ENCODE measurements at regions not wholly inside any gene's neighbourhood (a gene's known extent, or its start where the extent isn't known, plus 50 kb on each side); places are given as distances from the start of the nearest gene placed in this dataset.

- no peak for DNase-seq
Measured at GRCh38 chr2:43104763-43105162, 121.6 kb downstream of the ZFP36L2 start.

- DNase-seq, result no peak
Measured at GRCh38 chr2:43104106-43104505, 122.3 kb downstream of the ZFP36L2 start.

GRCh38 chr2:43103093-43103404, 123.4 kb downstream of the ZFP36L2 start:
- DNase-seq, result no peak

DNA sequence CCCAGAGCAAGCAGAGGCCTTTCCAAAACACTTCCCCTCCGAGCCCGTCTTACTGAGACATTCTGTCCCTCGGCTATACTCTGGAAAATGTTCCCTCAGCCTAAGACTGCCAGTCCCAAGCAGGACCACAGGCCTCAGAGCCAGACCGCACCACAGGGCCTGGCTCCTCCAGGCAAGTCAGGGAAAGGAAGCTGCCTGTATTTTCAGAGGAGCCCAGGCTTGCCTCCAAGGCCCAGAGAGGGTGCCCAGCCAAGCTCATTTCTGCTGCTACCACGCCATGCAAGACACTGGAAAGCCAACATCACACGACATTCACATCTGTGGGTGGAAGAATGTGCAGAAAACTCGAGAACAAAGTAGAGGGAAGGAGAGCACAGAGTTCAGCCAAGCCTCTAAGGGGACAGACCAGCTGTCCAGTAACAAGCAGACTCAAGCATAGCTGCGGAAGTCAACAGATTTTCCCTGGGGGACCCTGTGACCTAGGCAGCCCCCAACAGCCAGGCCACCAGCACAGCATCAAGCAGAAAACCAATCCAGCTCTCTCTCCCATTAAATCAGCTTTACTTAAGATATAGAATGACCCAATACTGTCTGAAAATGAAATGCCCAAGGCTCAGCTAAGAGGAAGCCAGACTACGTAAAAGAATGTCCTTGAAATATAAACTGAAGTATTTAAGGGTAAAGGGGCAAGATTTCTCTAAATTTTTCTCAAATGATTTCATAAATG, 123.9 kb downstream of the ZFP36L2 start:
- DNase-seq, result no peak

GRCh38 chr2:43101751-43102150, 124.7 kb downstream of the ZFP36L2 start:
- DNase-seq, result no peak

- no peak for DNase-seq
Measured at GRCh38 chr2:43100883-43101662, 125.3 kb downstream of the ZFP36L2 start.

DNA sequence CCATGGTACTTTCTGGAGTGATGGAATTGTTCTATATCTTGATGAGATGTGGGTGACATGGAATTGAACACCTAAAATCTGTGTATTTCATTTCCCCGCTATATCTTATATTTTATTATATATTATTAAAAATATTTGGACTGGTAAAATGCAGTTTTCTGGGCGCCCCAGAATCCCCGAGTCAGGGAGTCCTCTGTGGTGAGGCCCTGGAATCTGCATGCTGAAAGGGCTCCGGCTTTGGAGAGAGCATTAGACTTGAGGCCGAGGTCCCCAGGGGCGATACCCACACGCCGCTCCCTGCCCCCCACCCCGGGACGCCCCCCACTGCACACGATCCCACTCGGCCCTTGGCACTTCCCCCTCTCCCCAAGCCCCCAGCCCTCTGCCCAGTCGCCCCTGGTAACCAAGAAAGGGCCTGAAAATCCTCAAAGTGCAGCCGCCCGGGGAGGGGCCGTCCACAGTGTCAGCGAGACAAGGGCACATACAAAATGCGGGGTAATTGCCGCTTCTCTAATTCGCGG, 126.0 kb downstream of the ZFP36L2 start:
- no peak for DNase-seq

DNA sequence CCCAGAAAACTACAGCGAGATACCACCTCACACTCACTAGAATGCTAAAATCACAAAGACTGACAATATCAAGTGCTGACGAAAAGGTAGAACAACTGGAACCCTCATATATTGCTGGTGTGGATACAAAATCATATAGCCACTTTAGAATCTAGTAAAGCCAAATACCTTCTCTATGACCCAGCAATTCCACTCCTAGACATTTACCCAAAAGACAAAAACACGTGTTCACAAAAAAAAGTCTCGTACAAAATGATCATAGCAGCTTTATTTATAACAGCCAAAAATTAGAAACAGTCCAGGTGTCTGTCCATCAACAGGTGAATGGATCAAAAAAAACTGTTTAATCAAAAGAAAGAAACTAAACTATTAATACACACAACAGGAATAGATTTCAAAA, 126.6 kb downstream of the ZFP36L2 start:
- DNase-seq, result no peak

DNA sequence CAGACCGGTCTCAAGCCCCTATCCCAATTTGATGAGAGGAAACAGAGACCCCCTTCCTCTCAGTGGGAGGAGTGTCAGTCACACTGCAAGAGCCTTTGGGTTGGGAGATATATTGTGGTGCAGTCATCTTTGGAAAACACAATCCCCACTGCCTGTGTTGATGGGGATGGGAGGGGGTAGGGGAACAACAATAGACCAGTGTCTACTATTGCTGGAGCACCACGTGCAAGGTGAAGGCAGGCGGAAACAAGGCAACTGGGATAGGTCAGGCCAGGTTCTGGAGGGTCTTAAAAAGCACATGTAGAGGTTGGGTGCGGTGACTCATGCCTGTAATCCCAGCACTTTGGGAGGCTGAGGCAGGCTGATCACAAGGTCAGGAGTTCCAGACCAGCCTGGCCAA, 127.9 kb downstream of the ZFP36L2 start:
- DNase-seq, result no peak

DNA sequence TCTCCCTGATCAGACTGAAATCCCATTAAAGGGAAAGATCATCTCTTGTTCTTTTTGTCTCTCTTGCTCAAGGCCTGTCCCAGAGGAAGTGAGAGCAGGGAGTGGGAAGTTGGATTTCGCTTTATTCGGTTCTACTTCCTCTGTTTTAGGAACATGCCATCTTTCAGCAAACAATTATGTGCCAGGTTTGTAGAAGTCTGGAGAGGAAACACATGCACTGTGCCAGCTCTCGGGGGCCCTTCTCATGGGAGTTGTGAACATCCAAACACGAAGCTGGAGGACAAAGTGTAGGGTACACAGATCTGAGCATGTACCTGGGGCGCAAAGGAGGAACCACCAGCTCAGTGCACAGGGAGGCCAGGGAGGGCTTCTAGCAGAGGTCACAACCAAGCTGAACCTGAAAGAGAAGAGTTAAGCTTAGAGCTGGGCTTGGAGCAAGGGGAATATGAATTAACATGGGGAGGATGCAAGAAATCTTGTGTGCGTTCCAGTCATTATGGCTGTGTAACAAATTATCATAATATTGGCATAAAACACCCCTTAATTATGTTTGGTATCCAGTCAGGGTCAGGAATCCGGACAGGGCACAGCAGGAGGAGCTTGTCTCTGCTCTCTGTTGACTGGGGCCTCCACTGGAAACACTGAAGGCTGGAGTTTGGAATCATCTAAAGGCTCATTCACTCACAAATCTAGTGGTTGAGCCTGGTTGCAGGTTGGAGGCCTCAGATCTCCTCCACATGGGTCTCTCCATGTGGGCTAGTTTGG, 128.6 kb downstream of the ZFP36L2 start:
- DNase-seq, result no peak

- no peak for DNase-seq
Measured at GRCh38 chr2:43095533-43096295, 130.7 kb downstream of the ZFP36L2 start.

DNA sequence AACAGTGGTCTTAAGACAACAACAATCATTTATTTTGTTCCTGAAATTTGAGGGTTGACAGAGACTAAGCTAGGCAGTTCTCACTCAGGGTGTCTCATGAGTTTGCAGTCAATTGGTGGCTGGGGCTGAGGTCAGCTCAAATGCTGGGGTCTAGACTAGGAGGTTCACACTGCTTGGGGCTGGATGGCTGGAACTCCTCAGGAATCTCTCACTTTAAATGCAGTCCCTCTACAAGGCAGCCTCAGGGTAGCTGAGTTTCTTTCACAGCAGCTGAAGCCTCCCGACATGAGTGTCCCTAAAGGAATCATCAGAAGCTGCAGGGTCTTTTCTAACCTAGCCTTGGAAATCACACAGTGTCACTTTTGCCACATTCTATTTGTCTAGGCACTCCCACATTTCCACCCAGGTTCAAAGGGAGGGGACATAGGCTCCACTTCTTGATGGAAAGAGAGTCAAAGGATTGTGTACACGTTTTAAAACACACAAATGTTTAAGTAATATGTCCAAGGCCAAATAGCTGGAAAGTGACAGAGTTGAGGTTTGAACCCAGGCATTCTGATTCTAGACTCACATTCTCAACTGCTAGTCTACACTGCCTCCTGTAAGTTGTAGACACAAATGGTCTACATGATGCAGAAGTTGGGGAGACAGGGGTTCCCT, 133.8 kb downstream of the ZFP36L2 start:
- DNase-seq, result no peak

DNA sequence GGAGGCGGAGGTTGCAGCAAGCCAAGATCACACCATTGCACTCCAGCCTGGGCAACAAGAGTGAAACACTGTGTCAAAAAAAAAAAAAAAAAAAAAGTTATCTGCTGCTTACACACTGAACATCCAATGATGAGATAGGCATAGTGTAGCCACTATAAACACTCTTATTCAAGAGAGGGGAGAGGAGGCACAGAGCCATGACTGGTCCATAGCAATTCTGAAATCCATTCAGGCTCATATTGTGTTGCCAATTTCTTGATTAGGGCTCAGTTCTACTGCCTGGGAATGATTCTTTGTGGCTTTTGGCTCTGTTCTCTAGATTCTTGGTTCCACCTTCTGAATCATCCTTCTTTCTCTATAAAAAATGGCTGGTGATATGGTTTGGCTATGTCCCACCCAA, 136.1 kb downstream of the ZFP36L2 start:
- no peak for DNase-seq

DNA sequence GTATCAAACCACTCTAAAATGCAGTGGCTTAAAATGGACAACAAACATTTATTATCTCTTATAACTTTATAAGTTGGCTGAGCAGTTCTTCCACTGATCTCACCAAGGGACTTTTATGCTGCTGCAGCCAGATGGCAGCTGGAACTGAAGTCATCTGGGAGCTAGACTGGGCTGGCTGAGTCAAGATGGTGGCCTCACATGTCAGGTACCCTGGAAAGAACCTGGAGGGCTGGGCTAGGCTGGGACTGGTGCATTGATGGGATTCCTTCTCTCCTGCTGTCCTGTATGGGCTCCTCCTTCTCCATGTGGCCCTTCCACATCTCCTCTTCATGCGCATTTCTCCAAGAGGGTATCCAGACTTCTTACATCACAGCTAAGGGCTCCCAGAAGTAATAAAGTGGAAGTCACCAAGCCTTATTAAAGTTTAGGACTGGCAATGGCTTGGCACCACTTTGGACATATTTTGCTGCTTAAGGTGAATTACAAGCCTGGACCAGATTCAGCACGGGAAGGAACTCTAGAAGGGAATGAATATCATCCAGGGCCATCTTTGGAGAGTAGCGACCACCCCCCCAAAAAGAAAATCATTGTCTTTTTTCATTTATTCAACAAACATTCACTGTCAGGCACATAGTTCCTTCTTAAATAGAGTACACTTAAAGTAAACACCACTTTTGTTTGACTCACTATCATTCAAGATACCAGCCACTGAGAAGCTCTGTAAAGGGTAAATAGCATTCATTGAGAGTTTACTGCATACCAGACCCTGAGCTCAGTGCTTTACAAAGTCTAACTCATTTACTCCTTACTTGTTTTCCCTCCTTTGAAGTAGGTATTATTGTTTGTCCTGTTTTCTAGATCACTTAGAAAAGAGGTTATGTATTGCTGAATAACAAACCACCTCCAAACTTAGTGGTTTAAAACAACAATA, 138.0 kb downstream of the ZFP36L2 start:
- DNase-seq, result no peak

- DNase-seq, result no peak
Measured at GRCh38 chr2:43087413-43087812, 139.0 kb downstream of the ZFP36L2 start.

DNA sequence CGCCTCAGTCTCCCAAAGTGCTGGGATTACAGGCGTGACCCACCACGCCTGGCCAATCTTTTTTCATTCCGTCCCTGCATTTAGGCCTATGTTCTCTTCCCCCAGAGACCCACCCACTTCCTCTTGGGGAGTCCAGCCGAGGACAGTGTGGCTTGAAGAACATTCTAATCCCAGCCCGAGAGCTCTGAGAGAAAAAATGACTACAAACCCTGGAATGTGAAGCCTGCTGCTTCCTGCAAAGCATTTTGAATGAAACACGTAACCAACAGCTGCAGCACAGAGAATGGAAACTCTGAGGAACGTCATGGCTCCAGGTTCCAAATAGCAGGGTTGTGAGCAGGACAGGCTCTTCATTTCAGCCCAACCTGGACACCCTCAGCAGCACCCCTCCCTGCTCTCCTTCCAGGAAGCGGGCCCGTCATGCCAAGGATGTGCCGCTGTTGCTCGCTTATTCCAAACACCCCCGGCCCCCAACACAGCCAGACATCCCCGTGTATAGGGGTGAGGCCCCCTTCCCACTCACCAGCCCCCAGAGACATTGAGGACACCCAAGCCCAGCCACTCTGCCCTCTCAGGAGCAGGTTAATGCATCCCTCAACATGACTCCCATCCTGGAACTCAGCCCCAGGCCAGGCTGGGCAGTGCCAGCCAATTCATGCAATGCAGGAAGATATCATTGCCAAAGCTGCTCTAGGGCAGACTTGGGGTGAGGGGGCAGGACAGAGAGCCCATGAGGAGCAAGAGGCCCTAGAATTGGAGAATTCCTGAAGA, 139.8 kb downstream of the ZFP36L2 start:
- DNase-seq, result no peak

GRCh38 chr2:43085929-43086328, 140.5 kb downstream of the ZFP36L2 start:
- no peak for DNase-seq

DNA sequence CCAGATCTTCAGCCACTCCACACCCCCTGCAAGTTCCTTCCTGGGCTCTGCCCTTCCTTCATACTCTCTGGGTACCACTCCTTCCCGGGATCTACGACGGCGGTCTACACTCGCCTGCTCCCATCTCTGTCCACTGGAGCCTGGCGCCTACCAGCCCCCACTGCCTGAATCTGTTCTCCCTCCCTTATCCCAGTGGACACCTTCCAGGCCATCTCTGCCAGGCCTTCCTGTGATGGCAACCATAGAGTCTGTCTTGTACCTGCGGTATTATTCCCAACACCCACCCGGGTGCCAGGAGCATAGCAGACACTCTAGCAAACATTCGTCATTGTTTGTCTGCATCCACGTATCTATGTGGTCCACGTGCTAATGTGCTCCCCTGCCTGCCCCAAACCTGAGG, 140.9 kb downstream of the ZFP36L2 start:
- DNase-seq, result no peak

DNA sequence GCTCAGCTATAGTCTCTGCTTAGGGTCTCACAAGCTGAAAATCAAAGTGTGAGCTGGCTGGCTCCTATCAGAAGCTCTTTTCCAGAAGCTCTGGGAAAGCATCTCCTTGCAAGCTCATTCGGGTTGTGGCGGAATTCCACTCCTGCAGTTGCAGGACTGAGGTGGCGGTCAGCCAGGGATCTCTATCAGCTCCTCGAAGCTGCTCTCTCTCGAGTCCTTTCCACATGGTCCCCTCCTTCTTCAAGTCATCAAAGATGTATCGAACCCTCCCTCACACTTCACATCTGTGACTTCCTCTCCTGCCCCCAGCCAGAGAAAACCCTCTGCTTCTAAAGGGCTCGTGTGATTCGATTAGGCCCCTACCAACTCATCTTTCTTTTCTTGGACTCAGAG, 141.7 kb downstream of the ZFP36L2 start:
- no peak for DNase-seq

Data from activated T-cell treated with anti-CD3 and anti-CD28 coated beads, Interleukin-2, amount 50 U/mL, for 1 hour (primary cell).